ENCODE measurements at regions not wholly inside any gene's neighbourhood (a gene's known extent, or its start where the extent isn't known, plus 50 kb on each side); places are given as distances from the start of the nearest gene placed in this dataset.

- TF ChIP-seq POLR2A (IDR thresholded peaks at IDR 0.05; ENCODE audit: low read depth, low read length), result no peak
- no peak for TF ChIP-seq TAF1 (IDR thresholded peaks at IDR 0.05; ENCODE audit: borderline replicate concordance, low read depth, low read length)
These were observed 119.2 kb upstream of the SV2C start for GRCh38 chr5:75964008-75964407.

Data from GM12892 (cell line).